ENCODE measurements at regions not wholly inside any gene's neighbourhood (a gene's known extent, or its start where the extent isn't known, plus 50 kb on each side); places are given as distances from the start of the nearest gene placed in this dataset.

DNA sequence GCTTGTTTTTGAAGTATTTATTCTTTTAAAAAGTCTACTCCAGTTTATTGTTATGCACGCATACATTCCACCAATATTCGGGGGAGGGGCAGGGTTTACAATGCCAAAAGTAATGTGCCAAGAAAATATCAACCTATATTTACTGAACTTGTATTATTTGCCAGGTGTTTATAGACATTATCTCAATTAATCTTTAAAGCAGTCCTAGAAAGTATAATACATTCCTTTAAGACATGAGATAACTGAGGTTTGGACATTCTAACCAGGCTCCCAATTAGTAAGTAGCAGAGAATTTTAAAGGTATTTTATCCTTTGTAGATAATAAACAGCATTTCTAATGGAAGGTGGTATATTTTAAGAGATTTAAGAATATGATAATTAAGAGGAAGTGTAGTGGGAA, 124.5 kb upstream of the LRIG3 start:
- DNase-seq: no peak
- in situ Hi-C loops (cut with HindIII; ENCODE audit: low pct_ligation_motif_present, low pct_unique_long_range_greater_than_20kb, low sequenced_read_pairs): no loop called here

DNA sequence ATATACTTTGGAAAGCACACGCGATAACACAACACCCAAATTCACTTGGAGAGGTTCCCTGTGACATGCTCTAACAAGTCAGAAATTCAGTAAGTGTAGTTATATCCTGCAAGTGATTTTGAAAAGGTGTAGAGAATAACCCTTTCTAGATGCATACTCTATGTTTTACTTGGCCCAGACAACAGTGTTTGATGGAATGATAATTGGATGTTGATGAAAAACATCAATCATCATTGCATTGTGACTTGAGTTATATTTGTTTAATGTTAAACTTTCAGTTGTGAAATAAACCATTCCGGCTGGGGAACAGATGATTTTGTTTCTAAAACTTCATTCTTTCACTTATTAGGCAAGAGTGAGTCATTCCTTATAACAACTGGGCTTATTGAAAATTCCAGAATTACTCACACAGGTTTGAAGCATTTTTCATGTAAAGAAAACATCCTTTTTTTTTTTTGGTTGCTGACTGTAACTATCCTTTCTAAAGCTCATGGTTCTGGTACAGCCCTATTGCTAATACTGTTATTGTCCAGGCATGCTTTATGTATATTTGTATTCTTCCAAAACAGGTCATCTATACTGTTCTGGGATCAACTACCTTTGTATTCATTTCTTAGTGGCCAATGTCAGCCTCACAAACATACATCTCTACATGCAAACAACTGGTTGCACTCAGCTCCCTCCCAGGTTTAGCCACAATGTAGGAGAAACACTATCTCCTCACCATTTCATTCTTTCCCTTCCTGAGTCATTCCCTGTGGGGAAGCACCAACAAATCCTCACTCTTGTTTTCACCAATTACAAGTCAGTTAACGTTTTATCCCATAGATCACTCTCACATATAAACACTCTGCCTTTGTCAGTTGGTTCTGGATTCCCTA, 121.2 kb upstream of the LRIG3 start:
- in situ Hi-C loops (cut with HindIII; ENCODE audit: low pct_ligation_motif_present, low pct_unique_long_range_greater_than_20kb, low sequenced_read_pairs): no loop called here
- DNase-seq: peak; percentile 75

GRCh38 chr12:59040656-59041055, 120.4 kb upstream of the LRIG3 start:
- in situ Hi-C loops (cut with HindIII; ENCODE audit: low pct_ligation_motif_present, low pct_unique_long_range_greater_than_20kb, low sequenced_read_pairs): no loop called here
- peak; percentile 48 for DNase-seq

GRCh38 chr12:59040043-59040442, 119.7 kb upstream of the LRIG3 start:
- no peak for DNase-seq
- in situ Hi-C loops (cut with HindIII; ENCODE audit: low pct_ligation_motif_present, low pct_unique_long_range_greater_than_20kb, low sequenced_read_pairs): no loop called here

GRCh38 chr12:59039005-59039404, 118.7 kb upstream of the LRIG3 start:
- DNase-seq: no peak
- in situ Hi-C loops (cut with HindIII; ENCODE audit: low pct_ligation_motif_present, low pct_unique_long_range_greater_than_20kb, low sequenced_read_pairs): no loop called here

DNA sequence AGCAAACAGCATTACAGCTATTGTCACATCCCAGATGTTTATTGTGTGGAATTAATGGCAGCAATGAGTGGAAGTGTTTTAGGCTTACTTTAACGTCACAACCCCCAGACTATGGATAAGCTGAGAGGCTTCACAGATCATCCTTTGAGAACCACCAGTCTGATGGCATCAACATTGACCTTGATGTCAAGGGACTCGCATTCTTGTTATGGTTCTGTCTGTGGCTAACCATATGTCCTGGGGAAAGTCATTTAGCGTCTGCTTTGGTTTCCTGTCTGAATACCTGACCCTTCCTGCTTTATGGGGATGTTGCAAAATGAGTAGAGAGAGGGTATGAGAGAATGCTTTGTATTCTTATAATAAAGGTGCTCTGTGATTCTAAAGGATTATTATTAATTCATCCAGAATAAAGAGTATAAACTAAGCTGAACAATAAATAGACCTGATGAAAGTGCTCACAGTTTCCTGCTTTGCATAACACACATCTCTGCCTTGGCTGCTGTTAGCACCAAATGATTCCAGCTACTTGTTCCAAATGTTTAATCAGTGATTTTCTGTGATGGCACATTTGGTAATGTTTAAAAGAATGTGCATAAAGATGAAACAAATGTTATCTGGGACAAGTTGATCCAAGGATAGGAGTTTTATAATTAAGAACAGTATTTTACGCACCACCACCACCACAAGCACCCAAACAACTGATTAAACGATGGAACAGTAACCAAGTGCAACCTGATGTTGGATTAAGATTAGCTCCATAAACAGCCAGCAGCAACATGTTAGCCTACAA, 116.9 kb upstream of the LRIG3 start:
- in situ Hi-C loops (cut with HindIII; ENCODE audit: low pct_ligation_motif_present, low pct_unique_long_range_greater_than_20kb, low sequenced_read_pairs): no loop called here
- no peak for DNase-seq

DNA sequence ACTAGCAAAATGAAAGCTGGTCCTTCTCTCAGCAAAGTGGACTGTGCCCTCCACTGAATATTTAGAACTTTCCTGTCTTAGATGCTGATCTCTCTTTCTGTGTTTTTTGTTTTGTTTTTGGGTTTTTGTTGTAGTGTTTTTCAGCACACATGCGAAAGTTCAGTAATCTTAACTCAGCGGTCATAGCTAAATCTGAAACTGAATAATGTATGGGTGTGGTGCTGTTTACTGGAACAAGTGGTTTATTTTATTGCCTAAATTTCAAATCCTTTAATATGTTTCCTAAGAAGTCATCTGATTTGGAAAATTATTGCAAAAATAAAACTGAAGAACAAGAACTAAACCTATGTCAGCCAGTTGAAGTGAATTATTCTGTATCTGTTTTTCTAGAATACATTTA, 116.0 kb upstream of the LRIG3 start:
- in situ Hi-C loops (cut with HindIII; ENCODE audit: low pct_ligation_motif_present, low pct_unique_long_range_greater_than_20kb, low sequenced_read_pairs): no loop called here
- DNase-seq: no peak

DNA sequence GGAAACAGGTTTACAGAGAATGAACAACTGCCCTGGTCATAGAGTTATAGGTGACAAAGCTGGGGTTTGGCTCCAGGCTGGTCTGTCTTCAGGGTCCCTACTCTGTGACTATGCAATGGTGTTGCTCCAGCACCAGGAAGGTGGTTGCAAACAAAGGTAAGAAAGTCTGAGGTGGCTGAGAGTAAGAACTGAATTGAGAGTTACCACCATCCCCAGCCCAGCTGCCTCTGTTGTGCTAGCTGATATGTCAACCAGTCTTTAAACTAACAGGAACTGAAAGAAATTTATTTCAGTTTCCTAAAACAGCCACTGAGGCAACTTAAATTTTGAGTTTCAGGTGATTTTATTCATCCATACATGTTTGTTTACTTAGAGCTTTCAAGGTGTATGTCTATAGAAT, 111.0 kb upstream of the LRIG3 start:
- in situ Hi-C loops (cut with HindIII; ENCODE audit: low pct_ligation_motif_present, low pct_unique_long_range_greater_than_20kb, low sequenced_read_pairs): no loop called here
- no peak for DNase-seq

- DNase-seq: no peak
- in situ Hi-C loops (cut with HindIII; ENCODE audit: low pct_ligation_motif_present, low pct_unique_long_range_greater_than_20kb, low sequenced_read_pairs): no loop called here
Measured at GRCh38 chr12:59030415-59030814, 110.1 kb upstream of the LRIG3 start.

DNA sequence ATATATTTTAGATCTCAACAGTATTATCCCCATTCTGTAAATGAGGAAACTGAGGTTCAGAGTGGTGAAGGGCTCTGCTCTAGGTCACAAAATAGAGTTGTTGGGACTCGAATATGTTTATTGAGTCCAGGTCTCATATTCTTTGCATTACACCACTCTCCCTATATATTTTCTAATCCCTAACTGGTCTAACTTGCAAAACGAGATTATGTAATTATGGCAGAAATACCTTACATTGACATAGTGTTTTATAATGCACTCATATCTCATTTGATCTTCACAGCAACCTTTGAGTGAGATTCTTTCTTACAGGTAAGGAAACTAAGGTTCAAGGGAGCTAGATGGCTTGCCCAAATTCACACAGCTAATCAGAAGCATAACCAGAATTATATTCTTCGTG, 106.9 kb upstream of the LRIG3 start:
- in situ Hi-C loops (cut with HindIII; ENCODE audit: low pct_ligation_motif_present, low pct_unique_long_range_greater_than_20kb, low sequenced_read_pairs): no loop called here
- no peak for DNase-seq

- in situ Hi-C loops (cut with HindIII; ENCODE audit: low pct_ligation_motif_present, low pct_unique_long_range_greater_than_20kb, low sequenced_read_pairs): no loop called here
Measured at GRCh38 chr12:59023861-59024424, 103.6 kb upstream of the LRIG3 start.

DNA sequence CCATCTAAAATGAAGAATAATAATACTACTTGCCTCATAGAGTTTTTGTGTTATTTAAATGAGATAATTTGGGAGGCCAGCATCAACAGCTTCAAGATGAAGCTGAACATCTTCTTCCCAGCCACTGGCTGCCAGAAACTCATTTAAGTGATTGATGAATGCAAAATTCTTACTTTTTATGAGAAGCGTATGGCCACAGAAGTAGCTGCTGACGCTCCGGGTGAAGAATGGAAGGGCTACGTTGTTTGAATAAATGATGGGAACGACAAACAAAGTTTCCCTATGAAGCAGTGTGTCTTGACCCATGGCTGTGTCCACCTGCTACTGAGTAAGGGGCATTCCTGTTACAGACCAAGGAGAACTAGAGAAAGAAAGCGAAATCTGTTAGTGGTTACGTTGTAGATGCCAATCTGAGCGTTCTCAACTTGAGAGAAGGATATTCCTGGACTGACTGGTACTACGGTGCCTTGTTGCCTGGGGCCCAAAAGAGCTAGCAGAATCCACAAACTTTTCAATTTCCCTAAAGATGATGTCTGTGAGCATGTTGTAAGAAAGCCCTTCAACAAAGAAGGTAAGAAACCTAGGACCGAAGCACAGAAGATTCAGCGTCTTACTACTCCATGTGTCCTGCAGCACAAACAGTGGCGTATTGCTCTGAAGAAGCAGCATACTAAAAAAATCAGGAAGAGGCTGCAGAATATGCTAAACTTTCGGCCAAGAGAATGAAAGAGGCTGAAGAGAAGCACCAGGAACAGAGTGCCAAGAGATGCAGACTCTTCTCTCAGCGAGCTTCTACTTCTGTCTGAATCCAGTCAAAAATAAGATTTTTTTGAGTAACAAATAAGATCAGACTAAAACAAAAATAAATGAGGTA, 100.0 kb upstream of the LRIG3 start:
- in situ Hi-C loops (cut with HindIII; ENCODE audit: low pct_ligation_motif_present, low pct_unique_long_range_greater_than_20kb, low sequenced_read_pairs): no loop called here
- no peak for DNase-seq

More at GRCh38 chr12:59023861-59024424, 103.6 kb upstream of the LRIG3 start:
- DNase-seq: no peak

GRCh38 chr12:59014885-59015284, 94.6 kb upstream of the LRIG3 start:
- in situ Hi-C loops (cut with HindIII; ENCODE audit: low pct_ligation_motif_present, low pct_unique_long_range_greater_than_20kb, low sequenced_read_pairs): no loop called here
- DNase-seq: no peak

GRCh38 chr12:59010941-59011340, 90.6 kb upstream of the LRIG3 start:
- no peak for DNase-seq
- in situ Hi-C loops (cut with HindIII; ENCODE audit: low pct_ligation_motif_present, low pct_unique_long_range_greater_than_20kb, low sequenced_read_pairs): no loop called here

- in situ Hi-C loops (cut with HindIII; ENCODE audit: low pct_ligation_motif_present, low pct_unique_long_range_greater_than_20kb, low sequenced_read_pairs): no loop called here
Measured at GRCh38 chr12:59010118-59010517, 89.8 kb upstream of the LRIG3 start.

DNA sequence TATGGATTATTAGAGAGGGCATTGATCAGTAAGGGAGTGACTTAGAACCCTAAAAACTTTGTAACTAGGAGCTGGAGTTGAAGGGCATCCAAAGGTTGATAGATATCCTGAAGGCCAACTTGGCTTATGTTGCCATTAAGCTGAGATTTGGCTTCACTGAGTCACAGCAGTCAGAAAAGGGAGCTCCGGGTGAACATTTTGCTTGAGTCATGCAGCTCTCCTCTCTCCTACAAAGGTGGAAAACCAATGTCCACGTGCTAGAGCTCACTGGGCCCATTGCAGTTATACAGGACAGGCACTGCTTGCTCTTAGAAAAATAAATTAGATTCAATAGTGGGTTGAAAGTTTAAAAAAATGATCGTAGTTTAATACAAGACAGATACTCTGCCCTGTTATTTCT, 87.3 kb upstream of the LRIG3 start:
- in situ Hi-C loops (cut with HindIII; ENCODE audit: low pct_ligation_motif_present, low pct_unique_long_range_greater_than_20kb, low sequenced_read_pairs): no loop called here
- DNase-seq: no peak

More at GRCh38 chr12:59010118-59010517, 89.8 kb upstream of the LRIG3 start:
- DNase-seq: no peak

DNA sequence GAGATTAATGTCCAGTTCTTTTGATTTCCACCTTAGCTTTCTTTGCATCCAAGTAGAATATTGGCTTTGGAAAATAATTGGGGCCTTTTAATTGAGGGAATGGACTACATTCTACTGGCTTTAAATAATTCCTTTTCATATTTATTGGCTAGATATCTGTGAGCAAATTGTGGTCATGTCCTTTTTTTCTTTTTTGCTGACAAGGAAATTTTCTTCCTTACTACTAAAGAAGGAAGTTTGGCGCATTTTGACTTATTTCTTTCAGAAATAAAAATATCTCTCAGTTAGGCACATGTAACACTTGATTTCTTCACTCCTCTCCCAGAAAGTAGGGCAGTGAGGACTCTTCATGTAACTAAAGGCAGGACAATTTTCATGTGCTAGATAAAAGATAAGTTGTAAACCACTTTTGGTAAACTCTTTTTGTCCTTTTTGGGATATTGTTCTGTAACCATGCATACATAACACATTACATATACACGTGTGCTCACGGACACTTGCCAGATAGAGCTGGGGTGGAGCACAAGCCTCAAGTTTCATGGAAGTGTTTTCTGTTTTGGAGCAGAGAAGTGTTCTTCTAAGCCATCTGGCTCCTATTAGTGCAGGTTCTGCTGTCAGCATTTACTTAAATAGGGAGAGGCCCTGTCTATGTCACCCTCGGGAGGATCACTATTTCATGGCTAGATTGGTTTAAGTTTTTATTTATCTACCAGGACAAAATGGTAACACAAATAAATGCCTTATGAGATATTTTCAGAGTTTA, 85.1 kb upstream of the LRIG3 start:
- no peak for DNase-seq
- in situ Hi-C loops (cut with HindIII; ENCODE audit: low pct_ligation_motif_present, low pct_unique_long_range_greater_than_20kb, low sequenced_read_pairs): no loop called here

DNA sequence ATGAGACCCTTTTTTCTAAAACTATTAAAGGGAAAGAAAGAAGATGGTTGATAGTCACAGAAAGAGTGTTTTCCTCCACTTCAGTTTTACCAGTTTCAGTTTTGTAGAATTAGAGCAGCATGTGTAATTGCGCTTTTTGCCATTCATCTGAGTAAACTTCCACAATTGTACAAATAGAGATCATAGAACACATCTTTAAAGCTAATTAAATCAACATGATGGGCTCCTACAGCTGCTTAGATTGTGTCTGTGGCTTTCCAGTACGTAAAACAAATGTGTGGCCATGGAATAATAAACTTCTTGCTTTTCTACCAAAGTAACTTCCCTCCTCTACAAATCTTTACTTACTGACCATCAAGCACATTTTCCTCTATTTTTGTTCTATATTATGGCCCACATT, 84.2 kb upstream of the LRIG3 start:
- DNase-seq: no peak
- in situ Hi-C loops (cut with HindIII; ENCODE audit: low pct_ligation_motif_present, low pct_unique_long_range_greater_than_20kb, low sequenced_read_pairs): no loop called here
